ENCODE measurements at regions not wholly inside any gene's neighbourhood (a gene's known extent, or its start where the extent isn't known, plus 50 kb on each side); places are given as distances from the start of the nearest gene placed in this dataset.

DNA sequence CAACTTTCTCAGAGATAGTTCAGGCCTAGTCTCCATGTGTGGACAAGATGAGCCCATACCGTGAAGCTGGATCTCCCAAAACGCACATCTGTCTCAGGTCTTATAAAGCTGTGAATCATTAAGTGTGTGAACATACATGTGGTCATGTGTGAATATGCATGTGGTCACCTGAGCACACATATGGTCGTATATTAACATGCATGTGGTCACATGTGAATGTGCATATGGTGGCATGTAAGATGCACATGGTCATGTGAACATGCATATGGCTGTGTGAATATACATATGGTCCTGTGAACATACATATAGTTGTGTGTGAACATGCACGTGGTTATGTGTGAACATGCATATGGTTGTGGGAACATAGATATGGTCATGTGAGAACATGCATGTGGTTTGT is 172.5 kb upstream of the PZP start:
- TF ChIP-seq, protein P1, sequence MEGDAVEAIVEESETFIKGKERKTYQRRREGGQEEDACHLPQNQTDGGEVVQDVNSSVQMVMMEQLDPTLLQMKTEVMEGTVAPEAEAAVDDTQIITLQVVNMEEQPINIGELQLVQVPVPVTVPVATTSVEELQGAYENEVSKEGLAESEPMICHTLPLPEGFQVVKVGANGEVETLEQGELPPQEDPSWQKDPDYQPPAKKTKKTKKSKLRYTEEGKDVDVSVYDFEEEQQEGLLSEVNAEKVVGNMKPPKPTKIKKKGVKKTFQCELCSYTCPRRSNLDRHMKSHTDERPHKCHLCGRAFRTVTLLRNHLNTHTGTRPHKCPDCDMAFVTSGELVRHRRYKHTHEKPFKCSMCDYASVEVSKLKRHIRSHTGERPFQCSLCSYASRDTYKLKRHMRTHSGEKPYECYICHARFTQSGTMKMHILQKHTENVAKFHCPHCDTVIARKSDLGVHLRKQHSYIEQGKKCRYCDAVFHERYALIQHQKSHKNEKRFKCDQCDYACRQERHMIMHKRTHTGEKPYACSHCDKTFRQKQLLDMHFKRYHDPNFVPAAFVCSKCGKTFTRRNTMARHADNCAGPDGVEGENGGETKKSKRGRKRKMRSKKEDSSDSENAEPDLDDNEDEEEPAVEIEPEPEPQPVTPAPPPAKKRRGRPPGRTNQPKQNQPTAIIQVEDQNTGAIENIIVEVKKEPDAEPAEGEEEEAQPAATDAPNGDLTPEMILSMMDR (conservative IDR thresholded peaks at IDR 0.05; ENCODE audit: low read length): no peak
- no peak for TF ChIP-seq EZH2phosphoT487 (IDR thresholded peaks at IDR 0.05; ENCODE audit: borderline replicate concordance, low read depth, low read length)
